ENCODE measurements at regions not wholly inside any gene's neighbourhood (a gene's known extent, or its start where the extent isn't known, plus 50 kb on each side); places are given as distances from the start of the nearest gene placed in this dataset.

- ChIA-PET CTCF (no interaction called here), POLR2A (no interaction called here)
- DNase-seq (ENCODE audit: low read depth, low spot score) = no peak
- Histone ChIP-seq H3K4me3 (ENCODE audit: low read depth, low read length) (no peak overlapping the region), H3K9me3 (ENCODE audit: control insufficient read depth, insufficient read depth, low read length) (no peaks in the 10 kb centered on the region), H3K27me3 (ENCODE audit: control insufficient read depth, insufficient read depth, low read length) (no peaks in the 10 kb centered on the region), H3K27ac (ENCODE audit: low read depth, low read length) (no peak overlapping the region)
- no peak for TF ChIP-seq CTCF (IDR thresholded peaks at IDR 0.05; ENCODE audit: low read depth, low read length)
Observed at GRCh38 chr6:37093728-37094069, 76.3 kb upstream of the PIM1 start.

GRCh38 chr6:37095997-37096396, 74.0 kb upstream of the PIM1 start:
- Histone ChIP-seq H3K27ac (ENCODE audit: low read depth, low read length) (no peak overlapping the region), H3K9me3 (ENCODE audit: control insufficient read depth, insufficient read depth, low read length) (no peaks in the 10 kb centered on the region), H3K27me3 (ENCODE audit: control insufficient read depth, insufficient read depth, low read length) (no peaks in the 10 kb centered on the region), H3K4me3 (ENCODE audit: low read depth, low read length) (no peak overlapping the region)
- ChIA-PET POLR2A (no interaction called here), CTCF (interaction anchor here (0.6 kb wide), 1 partner anchor 43 kb away, joined by 3 read pairs; no protein-coding TSS in a partner anchor)
- no peak for DNase-seq (ENCODE audit: low read depth, low spot score)
- no peak for TF ChIP-seq CTCF (IDR thresholded peaks at IDR 0.05; ENCODE audit: low read depth, low read length)

GRCh38 chr6:37097335-37097734, 72.6 kb upstream of the PIM1 start:
- Histone ChIP-seq H3K9me3 (ENCODE audit: control insufficient read depth, insufficient read depth, low read length) (no peaks in the 10 kb centered on the region), H3K27me3 (ENCODE audit: control insufficient read depth, insufficient read depth, low read length) (no peaks in the 10 kb centered on the region), H3K4me3 (ENCODE audit: low read depth, low read length) (no peak overlapping the region), H3K27ac (ENCODE audit: low read depth, low read length) (no peak overlapping the region)
- CTCF ChIA-PET = no interaction called here
- no peak for TF ChIP-seq CTCF (IDR thresholded peaks at IDR 0.05; ENCODE audit: low read depth, low read length)
- POLR2A ChIA-PET = no interaction called here
- no peak for DNase-seq (ENCODE audit: low read depth, low spot score)

GRCh38 chr6:37099442-37099841, 70.5 kb upstream of the PIM1 start:
- TF ChIP-seq CTCF (IDR thresholded peaks at IDR 0.05; ENCODE audit: low read depth, low read length) = no peak
- H3K27me3 ChIP-seq (ENCODE audit: control insufficient read depth, insufficient read depth, low read length) = no peaks in the 10 kb centered on the region
- no peaks in the 10 kb centered on the region for H3K9me3 ChIP-seq (ENCODE audit: control insufficient read depth, insufficient read depth, low read length)
- CTCF ChIA-PET = no interaction called here
- POLR2A ChIA-PET = interaction anchor here (0.5 kb wide), 1 partner anchor 45 kb away, joined by 3 read pairs; no protein-coding TSS in a partner anchor
- DNase-seq (ENCODE audit: low read depth, low spot score) = no peak
- H3K27ac ChIP-seq (ENCODE audit: low read depth, low read length) = no peak overlapping the region
- no peak overlapping the region for H3K4me3 ChIP-seq (ENCODE audit: low read depth, low read length)

- Histone ChIP-seq H3K27ac (ENCODE audit: low read depth, low read length) (no peak overlapping the region), H3K27me3 (ENCODE audit: control insufficient read depth, insufficient read depth, low read length) (no peaks in the 10 kb centered on the region), H3K4me3 (ENCODE audit: low read depth, low read length) (no peak overlapping the region), H3K9me3 (ENCODE audit: control insufficient read depth, insufficient read depth, low read length) (no peaks in the 10 kb centered on the region)
- no peak for TF ChIP-seq CTCF (IDR thresholded peaks at IDR 0.05; ENCODE audit: low read depth, low read length)
- CTCF ChIA-PET = no interaction called here
- POLR2A ChIA-PET = no interaction called here
- DNase-seq (ENCODE audit: low read depth, low spot score) = no peak
Observed at GRCh38 chr6:37100745-37101144, 69.2 kb upstream of the PIM1 start.
